GM18505 (cell line): ENCODE measurements at regions not wholly inside any gene's neighbourhood (a gene's known extent, or its start where the extent isn't known, plus 50 kb on each side); places are given as distances from the start of the nearest gene placed in this dataset.

Experiments
- ATAC-seq: cut with Tn5 transposase; IDR thresholded peaks from one replicate; pipeline ENCODE4 v1.9.1; 2021; ENCODE audit not compliant: unreplicated experiment
- POLR2A ChIP-seq: IDR thresholded peaks from 4 replicates; pipeline ENCODE4 v1.6.1; 2011; ENCODE audit warnings: borderline replicate concordance; ENCODE audit not compliant: insufficient read depth, insufficient read length; ENCODE audit errors: extremely low read depth

- no peak for TF ChIP-seq POLR2A
- ATAC-seq = no peak
Measured at GRCh38 chrX:137227151-137227550, 193.4 kb upstream of the GPR101 start.

GRCh38 chrX:137215467-137215866, 181.7 kb upstream of the GPR101 start:
- no peak for ATAC-seq
- TF ChIP-seq POLR2A = no peak

GRCh38 chrX:137212078-137212632, 178.4 kb upstream of the GPR101 start:
- no peak for ATAC-seq
- TF ChIP-seq POLR2A = no peak

- ATAC-seq = no peak
Measured at GRCh38 chrX:137198040-137198439, 164.2 kb upstream of the GPR101 start.

GRCh38 chrX:137195991-137196390, 162.2 kb upstream of the GPR101 start:
- no peak for ATAC-seq
- no peak for TF ChIP-seq POLR2A

More at GRCh38 chrX:137198040-137198439, 164.2 kb upstream of the GPR101 start:
- no peak for TF ChIP-seq POLR2A

GRCh38 chrX:137195296-137195695, 161.5 kb upstream of the GPR101 start:
- ATAC-seq = no peak
- TF ChIP-seq POLR2A = no peak

GRCh38 chrX:137194164-137194563, 160.4 kb upstream of the GPR101 start:
- TF ChIP-seq POLR2A = no peak
- peak; percentile 83 for ATAC-seq

- no peak for ATAC-seq
- TF ChIP-seq POLR2A = no peak
Measured at GRCh38 chrX:137187540-137187939, 153.7 kb upstream of the GPR101 start.

- TF ChIP-seq POLR2A = no peak
- no peak for ATAC-seq
Measured at GRCh38 chrX:137178392-137178791, 144.6 kb upstream of the GPR101 start.

GRCh38 chrX:137172317-137172948, 138.6 kb upstream of the GPR101 start:
- no peak for TF ChIP-seq POLR2A
- no peak for ATAC-seq

GRCh38 chrX:137171626-137172025, 137.8 kb upstream of the GPR101 start:
- TF ChIP-seq POLR2A = no peak
- ATAC-seq = no peak

- no peak for TF ChIP-seq POLR2A
- ATAC-seq = no peak
Measured at GRCh38 chrX:137166591-137166990, 132.8 kb upstream of the GPR101 start.

- no peak for ATAC-seq
- TF ChIP-seq POLR2A = no peak
Measured at GRCh38 chrX:137164329-137164728, 130.5 kb upstream of the GPR101 start.

- no peak for ATAC-seq
- TF ChIP-seq POLR2A = no peak
Measured at GRCh38 chrX:137151403-137151802, 117.6 kb upstream of the GPR101 start.
